ENCODE measurements at regions not wholly inside any gene's neighbourhood (a gene's known extent, or its start where the extent isn't known, plus 50 kb on each side); places are given as distances from the start of the nearest gene placed in this dataset.

DNA sequence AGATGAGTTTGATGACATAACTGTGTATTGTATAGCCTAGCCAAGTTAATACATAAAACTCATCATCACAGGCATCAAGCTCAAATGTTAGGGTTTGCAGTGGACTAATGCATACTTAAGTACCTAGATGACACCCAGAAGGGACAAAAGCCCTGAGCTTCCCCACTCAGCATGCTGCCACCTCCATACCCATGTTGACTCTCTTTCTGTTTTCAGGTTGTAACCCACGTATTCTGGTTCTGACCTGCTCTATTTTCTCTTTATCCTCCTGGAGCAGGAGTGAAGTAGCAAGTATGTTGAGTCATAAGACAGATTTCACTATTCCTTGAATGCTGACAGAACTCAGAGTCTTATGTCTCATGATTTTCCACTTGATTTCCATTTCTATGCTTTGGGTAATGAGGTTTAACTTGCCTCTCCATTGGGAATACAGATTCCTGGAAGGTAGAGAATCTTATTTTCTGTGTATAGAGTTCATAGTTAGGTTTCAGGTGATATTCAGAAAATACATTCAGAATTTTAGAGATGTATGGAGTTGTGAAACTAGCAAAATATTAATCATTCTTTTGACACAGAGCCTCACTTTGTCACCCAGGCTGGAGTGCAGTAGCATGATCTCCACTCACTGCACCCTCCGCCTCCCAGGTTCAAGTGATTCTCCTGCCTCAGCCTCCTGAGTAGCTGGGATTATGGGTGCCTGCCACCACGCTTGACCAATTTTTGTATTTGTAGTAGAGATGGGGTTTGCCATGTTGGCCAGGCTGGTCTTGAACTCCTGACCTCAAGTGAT, 122.5 kb upstream of the KCNJ15 start:
- TF ChIP-seq CTCF (IDR thresholded peaks at IDR 0.05): no peak
- ATAC-seq (no peak), DNase-seq (no peak)
- Histone ChIP-seq H3K9me3 (no peaks in the 10 kb centered on the region), H3K36me3 (ENCODE audit: low read depth) (no peaks in the 10 kb centered on the region), H3K4me1 (ENCODE audit: low read depth) (no peaks in the 10 kb centered on the region), H3K4me3 (no peak overlapping the region)
- intact Hi-C loops (cut with DNase I, micrococcal nuclease): no loop called here

DNA sequence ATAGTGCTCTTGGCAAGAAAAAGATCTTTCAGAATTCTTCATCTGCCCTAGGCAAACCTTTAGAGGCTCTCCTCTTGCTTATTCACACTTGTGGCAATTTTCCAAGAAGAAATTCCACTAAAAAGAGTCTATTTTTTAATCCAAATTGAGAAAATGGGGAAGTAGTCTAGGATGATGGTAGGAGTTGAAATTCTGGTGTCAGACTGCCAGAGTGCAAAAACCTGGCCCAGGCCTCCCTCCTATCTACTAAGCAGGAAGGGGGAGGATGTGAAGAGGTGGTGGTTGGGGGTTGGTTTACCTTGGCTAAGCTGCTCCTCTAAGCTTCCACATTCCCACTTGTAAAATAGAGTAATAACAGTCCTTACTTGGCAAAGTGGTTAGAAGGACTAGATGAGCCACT, 120.6 kb upstream of the KCNJ15 start:
- intact Hi-C loops (cut with DNase I, micrococcal nuclease): no loop called here
- no peak for DNase-seq

DNA sequence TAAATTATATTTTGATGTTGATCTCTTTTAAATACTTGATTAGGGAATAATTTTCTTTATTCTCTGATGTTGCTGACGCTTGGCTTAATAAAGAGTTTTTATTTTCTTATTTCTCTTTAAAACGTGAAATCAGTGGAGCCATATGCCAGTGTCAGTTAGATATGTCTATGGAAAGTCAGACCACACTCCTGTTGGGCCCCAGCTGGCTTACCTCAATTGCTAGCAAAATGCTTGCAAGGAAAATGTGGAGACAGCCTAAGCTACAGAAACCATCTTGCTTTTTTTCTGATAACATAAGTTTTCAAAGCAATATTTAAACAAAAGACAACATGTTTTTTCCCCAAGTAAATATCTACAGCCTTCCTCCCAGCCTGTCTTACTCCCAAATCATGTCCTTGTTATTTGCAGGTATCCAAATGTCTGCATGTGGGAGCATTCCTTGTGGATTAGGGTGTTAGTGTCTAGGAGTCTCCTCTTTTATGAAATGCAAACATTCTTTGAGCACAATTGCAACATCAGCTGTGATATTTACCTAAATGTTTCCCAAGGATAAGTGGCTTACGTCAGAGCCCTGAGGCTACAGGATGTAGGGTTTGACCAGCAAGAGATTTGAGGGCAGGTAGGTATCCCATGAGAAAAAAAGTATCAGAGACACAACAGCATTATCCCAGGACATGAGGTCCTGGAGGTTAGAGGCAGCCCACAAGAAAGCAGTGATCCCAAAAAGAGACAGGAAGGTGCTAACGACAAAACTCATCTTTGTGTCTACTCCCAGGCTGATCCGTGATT, 117.2 kb upstream of the KCNJ15 start:
- DNase-seq: no peak
- H3K36me3 ChIP-seq (ENCODE audit: low read depth): no peaks in the 10 kb centered on the region
- intact Hi-C loops (cut with DNase I, micrococcal nuclease): no loop called here
- TF ChIP-seq CTCF (IDR thresholded peaks at IDR 0.05): no peak
- no peaks in the 10 kb centered on the region for H3K4me1 ChIP-seq (ENCODE audit: low read depth)
- no peak overlapping the region for H3K4me3 ChIP-seq
- no peak for ATAC-seq
- no peaks in the 10 kb centered on the region for H3K9me3 ChIP-seq

More for the DNA sequence above, 120.6 kb upstream of the KCNJ15 start:
- Histone ChIP-seq H3K4me3 (no peak overlapping the region), H3K36me3 (ENCODE audit: low read depth) (no peaks in the 10 kb centered on the region), H3K9me3 (no peaks in the 10 kb centered on the region), H3K4me1 (ENCODE audit: low read depth) (no peaks in the 10 kb centered on the region)
- ATAC-seq: no peak
- TF ChIP-seq CTCF (IDR thresholded peaks at IDR 0.05): no peak

- Histone ChIP-seq H3K4me1 (ENCODE audit: low read depth) (no peaks in the 10 kb centered on the region), H3K4me3 (no peak overlapping the region), H3K36me3 (ENCODE audit: low read depth) (no peaks in the 10 kb centered on the region), H3K9me3 (no peaks in the 10 kb centered on the region)
- intact Hi-C loops (cut with DNase I, micrococcal nuclease): no loop called here
- DNase-seq: peak in 1 of 3 donors; percentile 6
- ATAC-seq: no peak
- no peak for TF ChIP-seq CTCF (IDR thresholded peaks at IDR 0.05)
Observed at GRCh38 chr21:38140207-38140903, 116.4 kb upstream of the KCNJ15 start.

DNA sequence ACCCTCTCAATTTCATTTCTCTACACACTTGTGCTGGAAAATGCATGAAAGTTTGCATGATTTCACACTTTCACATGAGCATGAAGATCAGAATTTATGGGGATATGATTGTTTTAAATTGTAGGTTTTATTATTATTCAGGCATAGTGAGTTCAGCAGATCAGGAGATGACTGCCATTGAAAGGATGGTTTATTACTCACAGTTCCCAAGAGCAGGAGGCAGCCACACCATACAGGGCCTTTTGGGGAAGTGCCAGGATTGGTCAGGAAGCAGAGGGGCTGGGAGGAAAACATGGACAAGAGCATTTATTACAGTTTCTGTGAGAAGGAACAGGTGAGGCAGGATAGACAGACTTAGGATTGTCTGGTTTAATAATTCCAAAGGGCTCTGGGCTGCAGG, 114.6 kb upstream of the KCNJ15 start:
- H3K9me3 ChIP-seq: no peaks in the 10 kb centered on the region
- no peaks in the 10 kb centered on the region for H3K4me1 ChIP-seq (ENCODE audit: low read depth)
- H3K36me3 ChIP-seq (ENCODE audit: low read depth): no peaks in the 10 kb centered on the region
- no peak for TF ChIP-seq CTCF (IDR thresholded peaks at IDR 0.05)
- intact Hi-C loops (cut with DNase I, micrococcal nuclease): no loop called here
- no peak overlapping the region for H3K4me3 ChIP-seq
- no peak for DNase-seq
- ATAC-seq: no peak

Measured in mucosa of descending colon (tissue), 3 donors.